ENCODE measurements at regions not wholly inside any gene's neighbourhood (a gene's known extent, or its start where the extent isn't known, plus 50 kb on each side); places are given as distances from the start of the nearest gene placed in this dataset.
"Not testable (repeated sequence)": the region's sequence is repeated elsewhere in the genome, so short reads cannot be mapped to it uniquely, and the experiment has no call there.

DNA sequence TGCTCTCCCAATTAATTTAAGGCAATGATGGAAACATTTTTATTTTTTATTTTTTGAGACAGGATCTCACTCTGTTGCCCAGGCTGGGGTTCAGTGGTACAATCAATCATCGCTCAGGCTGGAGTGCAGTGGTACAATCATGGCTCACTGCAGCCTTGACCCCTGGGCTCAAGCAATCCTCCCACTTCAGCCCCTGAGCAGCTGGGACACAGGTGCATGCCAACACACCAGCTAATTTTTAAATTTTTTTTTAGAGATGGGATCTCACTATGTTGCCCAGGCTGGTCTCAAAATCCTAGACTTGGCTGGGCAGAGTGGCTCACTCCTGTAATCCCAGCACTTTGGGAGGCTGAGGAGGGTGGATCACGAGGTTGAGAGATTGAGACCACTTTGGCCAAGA, 126.1 kb upstream of the PTBP2 start:
- TF ChIP-seq, protein P1, sequence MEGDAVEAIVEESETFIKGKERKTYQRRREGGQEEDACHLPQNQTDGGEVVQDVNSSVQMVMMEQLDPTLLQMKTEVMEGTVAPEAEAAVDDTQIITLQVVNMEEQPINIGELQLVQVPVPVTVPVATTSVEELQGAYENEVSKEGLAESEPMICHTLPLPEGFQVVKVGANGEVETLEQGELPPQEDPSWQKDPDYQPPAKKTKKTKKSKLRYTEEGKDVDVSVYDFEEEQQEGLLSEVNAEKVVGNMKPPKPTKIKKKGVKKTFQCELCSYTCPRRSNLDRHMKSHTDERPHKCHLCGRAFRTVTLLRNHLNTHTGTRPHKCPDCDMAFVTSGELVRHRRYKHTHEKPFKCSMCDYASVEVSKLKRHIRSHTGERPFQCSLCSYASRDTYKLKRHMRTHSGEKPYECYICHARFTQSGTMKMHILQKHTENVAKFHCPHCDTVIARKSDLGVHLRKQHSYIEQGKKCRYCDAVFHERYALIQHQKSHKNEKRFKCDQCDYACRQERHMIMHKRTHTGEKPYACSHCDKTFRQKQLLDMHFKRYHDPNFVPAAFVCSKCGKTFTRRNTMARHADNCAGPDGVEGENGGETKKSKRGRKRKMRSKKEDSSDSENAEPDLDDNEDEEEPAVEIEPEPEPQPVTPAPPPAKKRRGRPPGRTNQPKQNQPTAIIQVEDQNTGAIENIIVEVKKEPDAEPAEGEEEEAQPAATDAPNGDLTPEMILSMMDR (IDR thresholded peaks at IDR 0.05), result not testable (repeated sequence)
- TF ChIP-seq POLR2A (IDR thresholded peaks at IDR 0.05); POLR2AphosphoS5 (IDR thresholded peaks at IDR 0.05); EP300 (IDR thresholded peaks at IDR 0.05; ENCODE audit: low read depth): not testable (repeated sequence)
